ENCODE measurements at regions not wholly inside any gene's neighbourhood (a gene's known extent, or its start where the extent isn't known, plus 50 kb on each side); places are given as distances from the start of the nearest gene placed in this dataset.

DNA sequence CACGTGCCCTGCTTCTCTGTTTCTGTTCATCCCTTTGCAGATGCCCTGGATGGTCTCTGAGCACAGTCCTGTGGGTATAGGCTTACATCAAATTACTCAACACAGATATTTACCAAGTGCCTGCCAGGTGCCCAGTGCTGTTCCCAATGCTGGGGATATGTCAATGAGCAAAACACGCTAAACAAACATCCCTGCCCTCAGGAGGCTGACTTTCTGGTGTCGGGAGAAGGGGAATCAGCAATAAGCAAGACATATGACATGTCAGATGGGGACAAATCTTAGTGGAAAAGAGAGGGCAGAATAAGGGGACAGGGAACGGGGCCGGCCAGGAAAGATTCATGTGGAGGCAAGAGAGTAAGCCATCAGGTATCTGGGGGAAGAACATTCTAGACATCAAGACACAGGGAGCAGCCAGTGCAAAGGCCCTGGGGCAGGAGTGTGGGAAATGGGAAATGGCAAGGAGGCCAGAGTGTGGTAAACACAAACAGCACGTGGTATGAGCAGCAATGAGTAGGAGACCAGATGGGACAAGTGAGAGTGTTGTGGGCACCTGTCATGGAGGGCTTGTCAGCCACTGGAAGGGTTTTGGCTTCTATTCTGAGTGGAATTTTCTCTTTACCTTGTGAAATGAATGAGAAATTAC lies 160.2 kb upstream of the KAZN start:
- Mint-ChIP-seq H3K4me3 (no peak overlapping the region), H3K27me3 (ENCODE audit: low read depth) (peaks cover 2% of the 10 kb centered on the region; the same call in 1 of the 2 replicates), H3K4me1 (no peaks in the 10 kb centered on the region), H3K9me3 (peaks cover 2% of the 10 kb centered on the region), H3K27ac (no peak overlapping the region), H3K36me3 (no peaks in the 10 kb centered on the region)
- ChIA-PET POLR2A (interaction anchor here (0.6 kb wide), 1 partner anchor 251 kb away, joined by 3 read pairs; no protein-coding TSS in a partner anchor), CTCF (interaction anchor here (1.6 kb wide), 1 partner anchor 473 kb away, joined by 4 read pairs; no protein-coding TSS in a partner anchor)
- ATAC-seq (no peak), DNase-seq (ENCODE audit: low spot score) (no peak)
- TF ChIP-seq, protein P1, sequence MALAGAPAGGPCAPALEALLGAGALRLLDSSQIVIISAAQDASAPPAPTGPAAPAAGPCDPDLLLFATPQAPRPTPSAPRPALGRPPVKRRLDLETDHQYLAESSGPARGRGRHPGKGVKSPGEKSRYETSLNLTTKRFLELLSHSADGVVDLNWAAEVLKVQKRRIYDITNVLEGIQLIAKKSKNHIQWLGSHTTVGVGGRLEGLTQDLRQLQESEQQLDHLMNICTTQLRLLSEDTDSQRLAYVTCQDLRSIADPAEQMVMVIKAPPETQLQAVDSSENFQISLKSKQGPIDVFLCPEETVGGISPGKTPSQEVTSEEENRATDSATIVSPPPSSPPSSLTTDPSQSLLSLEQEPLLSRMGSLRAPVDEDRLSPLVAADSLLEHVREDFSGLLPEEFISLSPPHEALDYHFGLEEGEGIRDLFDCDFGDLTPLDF (CRISPR knock-in tag; IDR thresholded peaks at IDR 0.05) = no peak
- TF ChIP-seq TEAD4 (CRISPR knock-in tag; IDR thresholded peaks at IDR 0.05) (no peak), ZNF416 (CRISPR knock-in tag; IDR thresholded peaks at IDR 0.05) (no peak), ZNF671 (CRISPR knock-in tag; IDR thresholded peaks at IDR 0.05) (no peak), FOXJ3 (CRISPR knock-in tag; IDR thresholded peaks at IDR 0.05; ENCODE audit: borderline replicate concordance) (no peak), NFE2L1 (CRISPR knock-in tag; IDR thresholded peaks at IDR 0.05) (no peak), CREB1 (CRISPR knock-in tag; IDR thresholded peaks at IDR 0.05) (no peak), FOXP1 (CRISPR knock-in tag; IDR thresholded peaks at IDR 0.05; ENCODE audit: borderline replicate concordance) (no peak), SMAD3 (CRISPR knock-in tag; IDR thresholded peaks at IDR 0.05; ENCODE audit: borderline replicate concordance) (no peak), NFATC4 (CRISPR knock-in tag; IDR thresholded peaks at IDR 0.05) (no peak)
- TF ChIP-seq, protein P2, sequence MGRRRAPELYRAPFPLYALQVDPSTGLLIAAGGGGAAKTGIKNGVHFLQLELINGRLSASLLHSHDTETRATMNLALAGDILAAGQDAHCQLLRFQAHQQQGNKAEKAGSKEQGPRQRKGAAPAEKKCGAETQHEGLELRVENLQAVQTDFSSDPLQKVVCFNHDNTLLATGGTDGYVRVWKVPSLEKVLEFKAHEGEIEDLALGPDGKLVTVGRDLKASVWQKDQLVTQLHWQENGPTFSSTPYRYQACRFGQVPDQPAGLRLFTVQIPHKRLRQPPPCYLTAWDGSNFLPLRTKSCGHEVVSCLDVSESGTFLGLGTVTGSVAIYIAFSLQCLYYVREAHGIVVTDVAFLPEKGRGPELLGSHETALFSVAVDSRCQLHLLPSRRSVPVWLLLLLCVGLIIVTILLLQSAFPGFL (CRISPR knock-in tag; IDR thresholded peaks at IDR 0.05; ENCODE audit: borderline replicate concordance) = no peak
- TF ChIP-seq, protein P3, sequence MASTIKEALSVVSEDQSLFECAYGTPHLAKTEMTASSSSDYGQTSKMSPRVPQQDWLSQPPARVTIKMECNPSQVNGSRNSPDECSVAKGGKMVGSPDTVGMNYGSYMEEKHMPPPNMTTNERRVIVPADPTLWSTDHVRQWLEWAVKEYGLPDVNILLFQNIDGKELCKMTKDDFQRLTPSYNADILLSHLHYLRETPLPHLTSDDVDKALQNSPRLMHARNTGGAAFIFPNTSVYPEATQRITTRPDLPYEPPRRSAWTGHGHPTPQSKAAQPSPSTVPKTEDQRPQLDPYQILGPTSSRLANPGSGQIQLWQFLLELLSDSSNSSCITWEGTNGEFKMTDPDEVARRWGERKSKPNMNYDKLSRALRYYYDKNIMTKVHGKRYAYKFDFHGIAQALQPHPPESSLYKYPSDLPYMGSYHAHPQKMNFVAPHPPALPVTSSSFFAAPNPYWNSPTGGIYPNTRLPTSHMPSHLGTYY (CRISPR knock-in tag; IDR thresholded peaks at IDR 0.05) = no peak
- TF ChIP-seq, protein P4, sequence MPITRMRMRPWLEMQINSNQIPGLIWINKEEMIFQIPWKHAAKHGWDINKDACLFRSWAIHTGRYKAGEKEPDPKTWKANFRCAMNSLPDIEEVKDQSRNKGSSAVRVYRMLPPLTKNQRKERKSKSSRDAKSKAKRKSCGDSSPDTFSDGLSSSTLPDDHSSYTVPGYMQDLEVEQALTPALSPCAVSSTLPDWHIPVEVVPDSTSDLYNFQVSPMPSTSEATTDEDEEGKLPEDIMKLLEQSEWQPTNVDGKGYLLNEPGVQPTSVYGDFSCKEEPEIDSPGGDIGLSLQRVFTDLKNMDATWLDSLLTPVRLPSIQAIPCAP (CRISPR knock-in tag; IDR thresholded peaks at IDR 0.05) = no peak
- TF ChIP-seq, protein P5, sequence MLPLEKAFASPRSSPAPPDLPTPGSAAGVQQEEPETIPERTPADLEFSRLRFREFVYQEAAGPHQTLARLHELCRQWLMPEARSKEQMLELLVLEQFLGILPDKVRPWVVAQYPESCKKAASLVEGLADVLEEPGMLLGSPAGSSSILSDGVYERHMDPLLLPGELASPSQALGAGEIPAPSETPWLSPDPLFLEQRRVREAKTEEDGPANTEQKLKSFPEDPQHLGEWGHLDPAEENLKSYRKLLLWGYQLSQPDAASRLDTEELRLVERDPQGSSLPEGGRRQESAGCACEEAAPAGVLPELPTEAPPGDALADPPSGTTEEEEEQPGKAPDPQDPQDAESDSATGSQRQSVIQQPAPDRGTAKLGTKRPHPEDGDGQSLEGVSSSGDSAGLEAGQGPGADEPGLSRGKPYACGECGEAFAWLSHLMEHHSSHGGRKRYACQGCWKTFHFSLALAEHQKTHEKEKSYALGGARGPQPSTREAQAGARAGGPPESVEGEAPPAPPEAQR (CRISPR knock-in tag; IDR thresholded peaks at IDR 0.05) = no peak
- TF ChIP-seq, protein P6, sequence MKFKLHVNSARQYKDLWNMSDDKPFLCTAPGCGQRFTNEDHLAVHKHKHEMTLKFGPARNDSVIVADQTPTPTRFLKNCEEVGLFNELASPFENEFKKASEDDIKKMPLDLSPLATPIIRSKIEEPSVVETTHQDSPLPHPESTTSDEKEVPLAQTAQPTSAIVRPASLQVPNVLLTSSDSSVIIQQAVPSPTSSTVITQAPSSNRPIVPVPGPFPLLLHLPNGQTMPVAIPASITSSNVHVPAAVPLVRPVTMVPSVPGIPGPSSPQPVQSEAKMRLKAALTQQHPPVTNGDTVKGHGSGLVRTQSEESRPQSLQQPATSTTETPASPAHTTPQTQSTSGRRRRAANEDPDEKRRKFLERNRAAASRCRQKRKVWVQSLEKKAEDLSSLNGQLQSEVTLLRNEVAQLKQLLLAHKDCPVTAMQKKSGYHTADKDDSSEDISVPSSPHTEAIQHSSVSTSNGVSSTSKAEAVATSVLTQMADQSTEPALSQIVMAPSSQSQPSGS (CRISPR knock-in tag; IDR thresholded peaks at IDR 0.05; ENCODE audit: borderline replicate concordance, low read depth) = no peak
- TF ChIP-seq, protein P7, sequence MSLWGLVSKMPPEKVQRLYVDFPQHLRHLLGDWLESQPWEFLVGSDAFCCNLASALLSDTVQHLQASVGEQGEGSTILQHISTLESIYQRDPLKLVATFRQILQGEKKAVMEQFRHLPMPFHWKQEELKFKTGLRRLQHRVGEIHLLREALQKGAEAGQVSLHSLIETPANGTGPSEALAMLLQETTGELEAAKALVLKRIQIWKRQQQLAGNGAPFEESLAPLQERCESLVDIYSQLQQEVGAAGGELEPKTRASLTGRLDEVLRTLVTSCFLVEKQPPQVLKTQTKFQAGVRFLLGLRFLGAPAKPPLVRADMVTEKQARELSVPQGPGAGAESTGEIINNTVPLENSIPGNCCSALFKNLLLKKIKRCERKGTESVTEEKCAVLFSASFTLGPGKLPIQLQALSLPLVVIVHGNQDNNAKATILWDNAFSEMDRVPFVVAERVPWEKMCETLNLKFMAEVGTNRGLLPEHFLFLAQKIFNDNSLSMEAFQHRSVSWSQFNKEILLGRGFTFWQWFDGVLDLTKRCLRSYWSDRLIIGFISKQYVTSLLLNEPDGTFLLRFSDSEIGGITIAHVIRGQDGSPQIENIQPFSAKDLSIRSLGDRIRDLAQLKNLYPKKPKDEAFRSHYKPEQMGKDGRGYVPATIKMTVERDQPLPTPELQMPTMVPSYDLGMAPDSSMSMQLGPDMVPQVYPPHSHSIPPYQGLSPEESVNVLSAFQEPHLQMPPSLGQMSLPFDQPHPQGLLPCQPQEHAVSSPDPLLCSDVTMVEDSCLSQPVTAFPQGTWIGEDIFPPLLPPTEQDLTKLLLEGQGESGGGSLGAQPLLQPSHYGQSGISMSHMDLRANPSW (CRISPR knock-in tag; conservative IDR thresholded peaks at IDR 0.05; ENCODE audit: low read depth) = no peak
